GM21737 (cell line): ENCODE measurements at regions not wholly inside any gene's neighbourhood (a gene's known extent, or its start where the extent isn't known, plus 50 kb on each side); places are given as distances from the start of the nearest gene placed in this dataset.

Experiments
- ATAC-seq: cut with Tn5 transposase; IDR thresholded peaks from one replicate; pipeline ENCODE4 v1.9.1; 2021; ENCODE audit warnings: mild to moderate bottlenecking, moderate library complexity; ENCODE audit not compliant: unreplicated experiment

GRCh38 chr3:13266005-13266404 lies 154.1 kb downstream of the NUP210 start:
- ATAC-seq = no peak

GRCh38 chr3:13265507-13265906 lies 154.6 kb downstream of the NUP210 start:
- no peak for ATAC-seq

- no peak for ATAC-seq
These were observed 155.1 kb downstream of the NUP210 start for GRCh38 chr3:13265016-13265415.

- no peak for ATAC-seq
These were observed 155.7 kb downstream of the NUP210 start for GRCh38 chr3:13264468-13264795.

- ATAC-seq = no peak
These were observed 156.2 kb downstream of the NUP210 start for GRCh38 chr3:13263770-13264467.

GRCh38 chr3:13262493-13263211 lies 157.5 kb downstream of the NUP210 start:
- peak; percentile 69 for ATAC-seq

GRCh38 chr3:13261892-13262291 lies 158.2 kb downstream of the NUP210 start:
- no peak for ATAC-seq

- no peak for ATAC-seq
These were observed 158.9 kb downstream of the NUP210 start for GRCh38 chr3:13261104-13261830.

- ATAC-seq = no peak
These were observed 159.6 kb downstream of the NUP210 start for GRCh38 chr3:13260259-13261103.

GRCh38 chr3:13259831-13260230 lies 160.3 kb downstream of the NUP210 start:
- ATAC-seq = no peak

- ATAC-seq = no peak
These were observed 161.1 kb downstream of the NUP210 start for GRCh38 chr3:13258986-13259514.

- no peak for ATAC-seq
These were observed 161.8 kb downstream of the NUP210 start for GRCh38 chr3:13258280-13258679.

GRCh38 chr3:13257666-13258065 lies 162.5 kb downstream of the NUP210 start:
- ATAC-seq = no peak

GRCh38 chr3:13256845-13257244 lies 163.3 kb downstream of the NUP210 start:
- ATAC-seq = no peak

- ATAC-seq = no peak
These were observed 165.8 kb downstream of the NUP210 start for GRCh38 chr3:13254028-13254951.

GRCh38 chr3:13253208-13253937 lies 166.7 kb downstream of the NUP210 start:
- no peak for ATAC-seq

- ATAC-seq = no peak
These were observed 167.9 kb downstream of the NUP210 start for GRCh38 chr3:13252207-13252606.

GRCh38 chr3:13251166-13251903 lies 168.8 kb downstream of the NUP210 start:
- ATAC-seq = no peak
